HG03439 (cell line): ENCODE measurements at regions not wholly inside any gene's neighbourhood (a gene's known extent, or its start where the extent isn't known, plus 50 kb on each side); places are given as distances from the start of the nearest gene placed in this dataset.

Source experiments
- ATAC-seq: cut with Tn5 transposase; IDR thresholded peaks from one replicate; pipeline ENCODE4 v1.9.1; 2021; ENCODE audit warnings: mild to moderate bottlenecking, moderate library complexity; ENCODE audit not compliant: unreplicated experiment

GRCh38 chr6:113466526-113466925, 390.6 kb upstream of the MARCKS start:
- ATAC-seq: no peak

GRCh38 chr6:113475392-113475791, 381.8 kb upstream of the MARCKS start:
- ATAC-seq: no peak

- ATAC-seq: no peak
Measured at GRCh38 chr6:113476937-113477839, 380.0 kb upstream of the MARCKS start.

- no peak for ATAC-seq
Measured at GRCh38 chr6:113480616-113481015, 376.5 kb upstream of the MARCKS start.

- ATAC-seq: no peak
Measured at GRCh38 chr6:113481458-113481857, 375.7 kb upstream of the MARCKS start.

GRCh38 chr6:113481910-113482309, 375.2 kb upstream of the MARCKS start:
- no peak for ATAC-seq

- no peak for ATAC-seq
Measured at GRCh38 chr6:113482771-113483170, 374.4 kb upstream of the MARCKS start.

- no peak for ATAC-seq
Measured at GRCh38 chr6:113486199-113486598, 370.9 kb upstream of the MARCKS start.

GRCh38 chr6:113487489-113488058, 369.6 kb upstream of the MARCKS start:
- no peak for ATAC-seq

GRCh38 chr6:113488061-113488460, 369.1 kb upstream of the MARCKS start:
- ATAC-seq: no peak

GRCh38 chr6:113488812-113489685, 368.1 kb upstream of the MARCKS start:
- no peak for ATAC-seq

- ATAC-seq: no peak
Measured at GRCh38 chr6:113489952-113490746, 367.0 kb upstream of the MARCKS start.

- no peak for ATAC-seq
Measured at GRCh38 chr6:113491376-113491775, 365.8 kb upstream of the MARCKS start.

GRCh38 chr6:113493991-113494390, 363.2 kb upstream of the MARCKS start:
- ATAC-seq: no peak

- no peak for ATAC-seq
Measured at GRCh38 chr6:113495521-113495920, 361.6 kb upstream of the MARCKS start.

- no peak for ATAC-seq
Measured at GRCh38 chr6:113496166-113496565, 361.0 kb upstream of the MARCKS start.

- ATAC-seq: no peak
Measured at GRCh38 chr6:113500221-113500620, 356.9 kb upstream of the MARCKS start.

GRCh38 chr6:113505084-113505699, 352.0 kb upstream of the MARCKS start:
- no peak for ATAC-seq

- no peak for ATAC-seq
Measured at GRCh38 chr6:113508249-113508648, 348.9 kb upstream of the MARCKS start.

- ATAC-seq: no peak
Measured at GRCh38 chr6:113511100-113511499, 346.0 kb upstream of the MARCKS start.
